ENCODE measurements at regions not wholly inside any gene's neighbourhood (a gene's known extent, or its start where the extent isn't known, plus 50 kb on each side); places are given as distances from the start of the nearest gene placed in this dataset.

GRCh38 chr1:188426561-188426960, 1597.8 kb downstream of the PLA2G4A start:
- no peaks in the 10 kb centered on the region for H3K27me3 ChIP-seq (ENCODE audit: control insufficient read depth, insufficient read depth, low read length)
- DNase-seq = no peak
- H3K4me1 ChIP-seq (ENCODE audit: control insufficient read depth, insufficient read depth, low read length) = no peaks in the 10 kb centered on the region
- no peak overlapping the region for H3K27ac ChIP-seq (ENCODE audit: low read length)
- H3K9me3 ChIP-seq (ENCODE audit: control insufficient read depth, low read depth, low read length) = no peaks in the 10 kb centered on the region
- no peak overlapping the region for H3K4me3 ChIP-seq (ENCODE audit: low read length)
- H3K36me3 ChIP-seq (ENCODE audit: control insufficient read depth, insufficient read depth, low read length) = no peaks in the 10 kb centered on the region

- Histone ChIP-seq H3K4me3 (ENCODE audit: low read length) (no peak overlapping the region), H3K27ac (ENCODE audit: low read length) (no peak overlapping the region), H3K9me3 (ENCODE audit: control insufficient read depth, low read depth, low read length) (no peaks in the 10 kb centered on the region), H3K36me3 (ENCODE audit: control insufficient read depth, insufficient read depth, low read length) (no peaks in the 10 kb centered on the region), H3K4me1 (ENCODE audit: control insufficient read depth, insufficient read depth, low read length) (no peaks in the 10 kb centered on the region), H3K27me3 (ENCODE audit: control insufficient read depth, insufficient read depth, low read length) (no peaks in the 10 kb centered on the region)
- no peak for DNase-seq
- 79% methylated on average over 2 of the region's 2 CpGs for WGBS (ENCODE audit: insufficient coverage, low lambda C conversion rate)
These were observed 1598.9 kb downstream of the PLA2G4A start for GRCh38 chr1:188427642-188428041.

- WGBS (ENCODE audit: insufficient coverage, low lambda C conversion rate) = no CpG with 5 or more reads among the region's 2 CpGs
- Histone ChIP-seq H3K36me3 (ENCODE audit: control insufficient read depth, insufficient read depth, low read length) (no peaks in the 10 kb centered on the region), H3K9me3 (ENCODE audit: control insufficient read depth, low read depth, low read length) (no peaks in the 10 kb centered on the region), H3K4me3 (ENCODE audit: low read length) (no peak overlapping the region), H3K27ac (ENCODE audit: low read length) (no peak overlapping the region), H3K4me1 (ENCODE audit: control insufficient read depth, insufficient read depth, low read length) (no peaks in the 10 kb centered on the region), H3K27me3 (ENCODE audit: control insufficient read depth, insufficient read depth, low read length) (no peaks in the 10 kb centered on the region)
- no peak for DNase-seq
These were observed 1600.6 kb downstream of the PLA2G4A start for GRCh38 chr1:188429386-188429785.

- DNase-seq = no peak
- 83% methylated on average over 1 of the region's 1 CpG for WGBS (ENCODE audit: insufficient coverage, low lambda C conversion rate)
- no peaks in the 10 kb centered on the region for H3K9me3 ChIP-seq (ENCODE audit: control insufficient read depth, low read depth, low read length)
- no peak overlapping the region for H3K4me3 ChIP-seq (ENCODE audit: low read length)
- H3K4me1 ChIP-seq (ENCODE audit: control insufficient read depth, insufficient read depth, low read length) = no peaks in the 10 kb centered on the region
- no peaks in the 10 kb centered on the region for H3K27me3 ChIP-seq (ENCODE audit: control insufficient read depth, insufficient read depth, low read length)
- no peak overlapping the region for H3K27ac ChIP-seq (ENCODE audit: low read length)
- no peaks in the 10 kb centered on the region for H3K36me3 ChIP-seq (ENCODE audit: control insufficient read depth, insufficient read depth, low read length)
These were observed 1603.7 kb downstream of the PLA2G4A start for GRCh38 chr1:188432427-188432826.

- WGBS (ENCODE audit: insufficient coverage, low lambda C conversion rate) = 100% methylated on average over 1 of the region's 2 CpGs
- no peaks in the 10 kb centered on the region for H3K27me3 ChIP-seq (ENCODE audit: control insufficient read depth, insufficient read depth, low read length)
- no peak overlapping the region for H3K27ac ChIP-seq (ENCODE audit: low read length)
- H3K36me3 ChIP-seq (ENCODE audit: control insufficient read depth, insufficient read depth, low read length) = no peaks in the 10 kb centered on the region
- DNase-seq = no peak
- H3K4me3 ChIP-seq (ENCODE audit: low read length) = no peak overlapping the region
- H3K4me1 ChIP-seq (ENCODE audit: control insufficient read depth, insufficient read depth, low read length) = no peaks in the 10 kb centered on the region
- no peaks in the 10 kb centered on the region for H3K9me3 ChIP-seq (ENCODE audit: control insufficient read depth, low read depth, low read length)
These were observed 1604.7 kb downstream of the PLA2G4A start for GRCh38 chr1:188433425-188433824.

GRCh38 chr1:188444526-188444925, 1615.8 kb downstream of the PLA2G4A start:
- WGBS (ENCODE audit: insufficient coverage, low lambda C conversion rate) = 56% methylated on average over 3 of the region's 3 CpGs
- no peaks in the 10 kb centered on the region for H3K4me1 ChIP-seq (ENCODE audit: control insufficient read depth, insufficient read depth, low read length)
- no peak for DNase-seq
- H3K27me3 ChIP-seq (ENCODE audit: control insufficient read depth, insufficient read depth, low read length) = no peaks in the 10 kb centered on the region
- no peak overlapping the region for H3K4me3 ChIP-seq (ENCODE audit: low read length)
- no peak overlapping the region for H3K27ac ChIP-seq (ENCODE audit: low read length)
- no peaks in the 10 kb centered on the region for H3K36me3 ChIP-seq (ENCODE audit: control insufficient read depth, insufficient read depth, low read length)
- H3K9me3 ChIP-seq (ENCODE audit: control insufficient read depth, low read depth, low read length) = no peaks in the 10 kb centered on the region

- DNase-seq = no peak
- Histone ChIP-seq H3K9me3 (ENCODE audit: control insufficient read depth, low read depth, low read length) (no peaks in the 10 kb centered on the region), H3K4me1 (ENCODE audit: control insufficient read depth, insufficient read depth, low read length) (no peaks in the 10 kb centered on the region), H3K27me3 (ENCODE audit: control insufficient read depth, insufficient read depth, low read length) (no peaks in the 10 kb centered on the region), H3K27ac (ENCODE audit: low read length) (no peak overlapping the region), H3K36me3 (ENCODE audit: control insufficient read depth, insufficient read depth, low read length) (no peaks in the 10 kb centered on the region), H3K4me3 (ENCODE audit: low read length) (no peak overlapping the region)
These were observed 1634.1 kb downstream of the PLA2G4A start for GRCh38 chr1:188462837-188463236.

- Histone ChIP-seq H3K4me3 (ENCODE audit: low read length) (no peak overlapping the region), H3K27me3 (ENCODE audit: control insufficient read depth, insufficient read depth, low read length) (no peaks in the 10 kb centered on the region), H3K9me3 (ENCODE audit: control insufficient read depth, low read depth, low read length) (no peaks in the 10 kb centered on the region), H3K36me3 (ENCODE audit: control insufficient read depth, insufficient read depth, low read length) (no peaks in the 10 kb centered on the region), H3K4me1 (ENCODE audit: control insufficient read depth, insufficient read depth, low read length) (no peaks in the 10 kb centered on the region), H3K27ac (ENCODE audit: low read length) (no peak overlapping the region)
- WGBS (ENCODE audit: insufficient coverage, low lambda C conversion rate) = 88% methylated on average over 1 of the region's 2 CpGs
- no peak for DNase-seq
These were observed 1635.2 kb downstream of the PLA2G4A start for GRCh38 chr1:188463919-188464318.

GRCh38 chr1:188466539-188466938, 1637.8 kb downstream of the PLA2G4A start:
- no peak for DNase-seq
- Histone ChIP-seq H3K4me1 (ENCODE audit: control insufficient read depth, insufficient read depth, low read length) (no peaks in the 10 kb centered on the region), H3K36me3 (ENCODE audit: control insufficient read depth, insufficient read depth, low read length) (no peaks in the 10 kb centered on the region), H3K27me3 (ENCODE audit: control insufficient read depth, insufficient read depth, low read length) (no peaks in the 10 kb centered on the region), H3K27ac (ENCODE audit: low read length) (no peak overlapping the region), H3K4me3 (ENCODE audit: low read length) (no peak overlapping the region), H3K9me3 (ENCODE audit: control insufficient read depth, low read depth, low read length) (no peaks in the 10 kb centered on the region)
- WGBS (ENCODE audit: insufficient coverage, low lambda C conversion rate) = no CpG with 5 or more reads among the region's 4 CpGs

GRCh38 chr1:188476606-188477005, 1647.9 kb downstream of the PLA2G4A start:
- no peak overlapping the region for H3K27ac ChIP-seq (ENCODE audit: low read length)
- H3K9me3 ChIP-seq (ENCODE audit: control insufficient read depth, low read depth, low read length) = no peaks in the 10 kb centered on the region
- WGBS (ENCODE audit: insufficient coverage, low lambda C conversion rate) = no CpG with 5 or more reads among the region's 1 CpG
- DNase-seq = no peak
- no peaks in the 10 kb centered on the region for H3K4me1 ChIP-seq (ENCODE audit: control insufficient read depth, insufficient read depth, low read length)
- no peaks in the 10 kb centered on the region for H3K36me3 ChIP-seq (ENCODE audit: control insufficient read depth, insufficient read depth, low read length)
- H3K4me3 ChIP-seq (ENCODE audit: low read length) = no peak overlapping the region
- H3K27me3 ChIP-seq (ENCODE audit: control insufficient read depth, insufficient read depth, low read length) = no peaks in the 10 kb centered on the region

- Histone ChIP-seq H3K4me3 (ENCODE audit: low read length) (no peak overlapping the region), H3K9me3 (ENCODE audit: control insufficient read depth, low read depth, low read length) (no peaks in the 10 kb centered on the region), H3K27ac (ENCODE audit: low read length) (no peak overlapping the region), H3K27me3 (ENCODE audit: control insufficient read depth, insufficient read depth, low read length) (no peaks in the 10 kb centered on the region), H3K36me3 (ENCODE audit: control insufficient read depth, insufficient read depth, low read length) (no peaks in the 10 kb centered on the region), H3K4me1 (ENCODE audit: control insufficient read depth, insufficient read depth, low read length) (peaks cover 6% of the 10 kb centered on the region)
- no CpG with 5 or more reads among the region's 5 CpGs for WGBS (ENCODE audit: insufficient coverage, low lambda C conversion rate)
- DNase-seq = peak; percentile 2 to 10
These were observed 1660.8 kb downstream of the PLA2G4A start for GRCh38 chr1:188489336-188490112.
